WI38 (cell line): ENCODE measurements at regions not wholly inside any gene's neighbourhood (a gene's known extent, or its start where the extent isn't known, plus 50 kb on each side); places are given as distances from the start of the nearest gene placed in this dataset.

Source experiments
- H3K4me3 ChIP-seq: 2 replicates; pipeline ENCODE4 v1.5.1; 2011; ENCODE audit warnings: low read depth, mild to moderate bottlenecking, control low read depth, low read length
- TF ChIP-seq, protein P1 (sequence below): IDR thresholded peaks from 2 replicates; pipeline ENCODE4 v1.5.1; 2012; ENCODE audit warnings: low read depth, mild to moderate bottlenecking, control low read depth, low read length

- TF ChIP-seq, protein P1, sequence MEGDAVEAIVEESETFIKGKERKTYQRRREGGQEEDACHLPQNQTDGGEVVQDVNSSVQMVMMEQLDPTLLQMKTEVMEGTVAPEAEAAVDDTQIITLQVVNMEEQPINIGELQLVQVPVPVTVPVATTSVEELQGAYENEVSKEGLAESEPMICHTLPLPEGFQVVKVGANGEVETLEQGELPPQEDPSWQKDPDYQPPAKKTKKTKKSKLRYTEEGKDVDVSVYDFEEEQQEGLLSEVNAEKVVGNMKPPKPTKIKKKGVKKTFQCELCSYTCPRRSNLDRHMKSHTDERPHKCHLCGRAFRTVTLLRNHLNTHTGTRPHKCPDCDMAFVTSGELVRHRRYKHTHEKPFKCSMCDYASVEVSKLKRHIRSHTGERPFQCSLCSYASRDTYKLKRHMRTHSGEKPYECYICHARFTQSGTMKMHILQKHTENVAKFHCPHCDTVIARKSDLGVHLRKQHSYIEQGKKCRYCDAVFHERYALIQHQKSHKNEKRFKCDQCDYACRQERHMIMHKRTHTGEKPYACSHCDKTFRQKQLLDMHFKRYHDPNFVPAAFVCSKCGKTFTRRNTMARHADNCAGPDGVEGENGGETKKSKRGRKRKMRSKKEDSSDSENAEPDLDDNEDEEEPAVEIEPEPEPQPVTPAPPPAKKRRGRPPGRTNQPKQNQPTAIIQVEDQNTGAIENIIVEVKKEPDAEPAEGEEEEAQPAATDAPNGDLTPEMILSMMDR = no peak
- no peak overlapping the region for H3K4me3 ChIP-seq
Observed at GRCh38 chr1:157288492-157288891, 150.3 kb upstream of the ETV3 start.

DNA sequence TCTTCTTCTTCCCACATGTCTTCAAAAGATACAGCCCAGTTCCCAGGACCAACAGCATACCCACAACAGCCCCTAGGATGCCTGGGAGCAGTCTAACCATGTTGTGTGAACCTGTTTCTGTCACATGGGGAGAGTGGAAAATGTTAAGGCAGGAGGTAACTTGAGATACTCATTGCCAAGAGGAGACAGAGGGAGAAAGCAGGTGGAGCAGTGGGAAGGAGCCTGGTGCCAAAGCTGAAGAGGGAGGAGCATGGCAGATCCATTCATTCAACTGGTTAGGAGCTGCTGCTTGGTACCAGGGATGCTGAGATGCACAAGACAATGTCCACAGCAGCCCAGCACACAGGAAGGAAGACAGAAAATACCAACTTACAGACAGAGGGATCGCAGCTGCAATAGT lies 149.8 kb upstream of the ETV3 start:
- no peak overlapping the region for H3K4me3 ChIP-seq
- TF ChIP-seq, protein P1 = no peak

GRCh38 chr1:157287462-157287861 lies 149.3 kb upstream of the ETV3 start:
- TF ChIP-seq, protein P1 = no peak

GRCh38 chr1:157286646-157287420 lies 148.6 kb upstream of the ETV3 start:
- TF ChIP-seq, protein P1 = no peak
- H3K4me3 ChIP-seq = no peak overlapping the region

More at GRCh38 chr1:157287462-157287861, 149.3 kb upstream of the ETV3 start:
- no peak overlapping the region for H3K4me3 ChIP-seq

- TF ChIP-seq, protein P1 = no peak
- no peak overlapping the region for H3K4me3 ChIP-seq
Observed at GRCh38 chr1:157286096-157286495, 147.9 kb upstream of the ETV3 start.

DNA sequence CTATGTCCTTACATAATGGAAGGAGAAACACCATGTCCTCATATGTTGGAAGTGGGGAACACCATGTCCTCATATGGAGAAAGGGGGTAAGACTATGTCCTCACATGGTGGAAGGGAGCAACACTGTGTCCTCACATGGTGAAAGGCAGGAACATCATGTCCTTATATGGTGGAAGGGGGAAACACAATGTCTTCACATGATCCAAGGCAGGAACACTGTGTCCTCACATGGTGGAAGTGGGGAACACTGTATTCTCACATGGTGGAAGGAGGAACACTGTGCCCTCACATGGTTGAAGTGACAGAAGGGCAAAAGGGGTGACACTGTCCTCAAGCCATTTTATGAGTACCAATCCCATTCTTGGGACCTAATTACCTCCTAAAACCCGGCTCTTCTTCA lies 146.3 kb upstream of the ETV3 start:
- no peak overlapping the region for H3K4me3 ChIP-seq
- TF ChIP-seq, protein P1 = no peak

- no peak overlapping the region for H3K4me3 ChIP-seq
- TF ChIP-seq, protein P1 = no peak
Observed at GRCh38 chr1:157279802-157280140, 141.6 kb upstream of the ETV3 start.
